ENCODE measurements at regions not wholly inside any gene's neighbourhood (a gene's known extent, or its start where the extent isn't known, plus 50 kb on each side); places are given as distances from the start of the nearest gene placed in this dataset.

DNA sequence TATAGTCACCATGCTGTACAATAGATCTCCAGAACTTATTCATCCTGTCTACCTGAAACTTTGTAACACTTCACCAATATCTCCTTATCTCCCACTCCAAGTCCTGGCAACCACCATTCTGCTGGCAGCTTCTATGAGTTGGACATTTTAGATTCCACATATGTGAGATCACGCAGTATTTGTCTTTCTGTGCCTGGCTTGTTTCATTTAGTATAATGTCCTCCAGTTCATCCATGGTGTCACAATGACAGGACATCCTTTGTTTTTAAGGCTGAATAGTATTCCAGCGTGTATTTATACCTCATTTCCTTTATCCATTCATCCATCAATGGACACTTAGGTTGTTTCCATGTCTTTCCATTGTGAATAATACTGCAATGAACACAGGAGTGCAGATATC lies 198.7 kb downstream of the QDPR start:
- TF ChIP-seq POLR2A (IDR thresholded peaks at IDR 0.05; ENCODE audit: low read length): no peak
- no peak for TF ChIP-seq GATA1 (IDR thresholded peaks at IDR 0.05; ENCODE audit: low read depth, low read length)

Measured in erythroblast (primary cell).